DND-41 (cell line): ENCODE measurements at regions not wholly inside any gene's neighbourhood (a gene's known extent, or its start where the extent isn't known, plus 50 kb on each side); places are given as distances from the start of the nearest gene placed in this dataset.

Experiments
- ATAC-seq: fragments of 200-7000 bp; cut with Tn5 transposase; 3 replicates; pipeline ENCODE4 v1.9.1; 2021; ENCODE audit warnings: low read depth; ENCODE audit not compliant: insufficient read depth
- DNase-seq: peaks from one replicate; pipeline ENCODE4 v3.0.0-alpha.2; 2020
- H2AFZ ChIP-seq: 2 replicates; pipeline ENCODE4 v1.6.0; 2012; ENCODE audit warnings: low read depth, low read length
- H3K27ac ChIP-seq: 2 replicates; pipeline ENCODE4 v1.5.1; 2012; ENCODE audit warnings: low read length, inconsistent platforms
- H3K27me3 ChIP-seq: fragments of 200-600 bp; sonication (generic); 2 replicates; pipeline ENCODE4 v1.6.0; 2012; ENCODE audit warnings: low read length, mild to moderate bottlenecking, inconsistent platforms; ENCODE audit not compliant: insufficient read depth, poor library complexity
- H3K36me3 ChIP-seq: 2 replicates; pipeline ENCODE4 v1.5.1; 2012; ENCODE audit warnings: low read length, inconsistent platforms; ENCODE audit not compliant: insufficient read depth
- H3K4me1 ChIP-seq: 2 replicates; pipeline ENCODE4 v1.5.1; 2012; ENCODE audit warnings: mild to moderate bottlenecking, low read length; ENCODE audit not compliant: insufficient read depth
- H3K4me2 ChIP-seq: 2 replicates; pipeline ENCODE4 v1.6.0; 2012; ENCODE audit warnings: mild to moderate bottlenecking, moderate library complexity, low read length, inconsistent platforms; ENCODE audit not compliant: insufficient read depth
- H3K4me3 ChIP-seq, 2 experiments: fragments of 200-600 bp in 1 of 2; shearing (Covaris generic) in 1 of 2; 2 replicates each; pipeline ENCODE4 v1.5.1; 2012 to 2016; ENCODE audit warnings: inconsistent platforms in 2 of 2, low read length in 2 of 2, mild to moderate bottlenecking in 2 of 2, low read depth in 1 of 2, moderate library complexity in 1 of 2
- H3K79me2 ChIP-seq: 2 replicates; pipeline ENCODE4 v1.6.0; 2012; ENCODE audit warnings: low read length, inconsistent platforms; ENCODE audit not compliant: insufficient read depth
- H3K9ac ChIP-seq: 2 replicates; pipeline ENCODE4 v1.6.0; 2012; ENCODE audit warnings: low read depth, mild to moderate bottlenecking, inconsistent platforms, low read length, moderate library complexity
- H3K9me3 ChIP-seq: 2 replicates; pipeline ENCODE4 v1.5.1; 2012; ENCODE audit warnings: low read length, moderate library complexity, mild to moderate bottlenecking, inconsistent platforms; ENCODE audit not compliant: insufficient read depth, severe bottlenecking
- H4K20me1 ChIP-seq: 2 replicates; pipeline ENCODE4 v1.6.0; 2012; ENCODE audit warnings: low read length; ENCODE audit not compliant: insufficient read depth
- CTCF ChIP-seq: IDR thresholded peaks from 2 replicates; pipeline ENCODE4 v1.5.1; 2012; ENCODE audit warnings: borderline replicate concordance, low read length, moderate library complexity, mild to moderate bottlenecking; ENCODE audit not compliant: poor library complexity, severe bottlenecking; ENCODE audit errors: extremely low read depth
- EZH2 ChIP-seq: IDR thresholded peaks from 3 replicates; pipeline ENCODE4 v1.6.1; 2012; ENCODE audit warnings: borderline replicate concordance, low read depth, mild to moderate bottlenecking, moderate library complexity, low read length, inconsistent platforms; ENCODE audit not compliant: severe bottlenecking

- no peaks in the 10 kb centered on the region for H3K79me2 ChIP-seq
- H3K27ac ChIP-seq = no peak overlapping the region
- ATAC-seq (no peak), DNase-seq (no peak)
- no peak for TF ChIP-seq CTCF
- TF ChIP-seq EZH2 = no peak
- no peaks in the 10 kb centered on the region for H3K4me1 ChIP-seq
- H3K9me3 ChIP-seq = no peaks in the 10 kb centered on the region
- no peaks in the 10 kb centered on the region for H4K20me1 ChIP-seq
- no peak overlapping the region for H3K4me3 ChIP-seq
- H3K9ac ChIP-seq = no peak overlapping the region
- H3K36me3 ChIP-seq = no peaks in the 10 kb centered on the region
- no peak overlapping the region for H2AFZ ChIP-seq
- H3K27me3 ChIP-seq = peaks cover 2% of the 10 kb centered on the region
- no peak overlapping the region for H3K4me2 ChIP-seq
These were observed 94.7 kb upstream of the HPF1 start for GRCh38 chr4:169852481-169852880.

GRCh38 chr4:169851750-169852149 lies 94.0 kb upstream of the HPF1 start:
- no peak for ATAC-seq

GRCh38 chr4:169849456-169849855 lies 91.7 kb upstream of the HPF1 start:
- TF ChIP-seq EZH2 = no peak
- TF ChIP-seq CTCF = no peak

More at GRCh38 chr4:169851750-169852149, 94.0 kb upstream of the HPF1 start:
- Histone ChIP-seq H3K27me3 (peaks cover 2% of the 10 kb centered on the region), H3K9ac (no peak overlapping the region), H3K4me3 (no peak overlapping the region), H3K27ac (no peak overlapping the region), H2AFZ (no peak overlapping the region), H4K20me1 (no peaks in the 10 kb centered on the region), H3K9me3 (no peaks in the 10 kb centered on the region), H3K79me2 (no peaks in the 10 kb centered on the region), H3K36me3 (no peaks in the 10 kb centered on the region), H3K4me2 (no peak overlapping the region), H3K4me1 (no peaks in the 10 kb centered on the region)
- no peak for DNase-seq
- TF ChIP-seq CTCF (no peak), EZH2 (no peak)

GRCh38 chr4:169848018-169848417 lies 90.3 kb upstream of the HPF1 start:
- peaks cover 3% of the 10 kb centered on the region for H3K27me3 ChIP-seq

More at GRCh38 chr4:169849456-169849855, 91.7 kb upstream of the HPF1 start:
- Histone ChIP-seq H3K27ac (no peak overlapping the region), H3K27me3 (peaks cover 5% of the 10 kb centered on the region), H3K4me3 (no peak overlapping the region), H4K20me1 (no peaks in the 10 kb centered on the region), H3K79me2 (no peaks in the 10 kb centered on the region), H3K36me3 (no peaks in the 10 kb centered on the region), H3K4me1 (no peaks in the 10 kb centered on the region), H3K4me2 (no peak overlapping the region), H2AFZ (no peak overlapping the region), H3K9me3 (no peaks in the 10 kb centered on the region), H3K9ac (no peak overlapping the region)
- ATAC-seq (no peak), DNase-seq (no peak)

More at GRCh38 chr4:169848018-169848417, 90.3 kb upstream of the HPF1 start:
- no peak overlapping the region for H3K27ac ChIP-seq
- TF ChIP-seq EZH2 (no peak), CTCF (no peak)
- no peak overlapping the region for H3K4me3 ChIP-seq
- no peaks in the 10 kb centered on the region for H3K9me3 ChIP-seq
- no peaks in the 10 kb centered on the region for H3K79me2 ChIP-seq
- H3K4me2 ChIP-seq = no peak overlapping the region
- H3K4me1 ChIP-seq = no peaks in the 10 kb centered on the region
- ATAC-seq = no peak
- no peaks in the 10 kb centered on the region for H4K20me1 ChIP-seq
- no peak overlapping the region for H2AFZ ChIP-seq
- no peak for DNase-seq
- no peaks in the 10 kb centered on the region for H3K36me3 ChIP-seq
- no peak overlapping the region for H3K9ac ChIP-seq
